DND-41 (cell line): ENCODE measurements at regions not wholly inside any gene's neighbourhood (a gene's known extent, or its start where the extent isn't known, plus 50 kb on each side); places are given as distances from the start of the nearest gene placed in this dataset.

Source experiments
- ATAC-seq: fragments of 200-7000 bp; cut with Tn5 transposase; 3 replicates; pipeline ENCODE4 v1.9.1; 2021; ENCODE audit warnings: low read depth; ENCODE audit not compliant: insufficient read depth
- DNase-seq: peaks from one replicate; pipeline ENCODE4 v3.0.0-alpha.2; 2020
- H2AFZ ChIP-seq: 2 replicates; pipeline ENCODE4 v1.6.0; 2012; ENCODE audit warnings: low read depth, low read length
- H3K27ac ChIP-seq: 2 replicates; pipeline ENCODE4 v1.5.1; 2012; ENCODE audit warnings: low read length, inconsistent platforms
- H3K27me3 ChIP-seq: fragments of 200-600 bp; sonication (generic); 2 replicates; pipeline ENCODE4 v1.6.0; 2012; ENCODE audit warnings: low read length, mild to moderate bottlenecking, inconsistent platforms; ENCODE audit not compliant: insufficient read depth, poor library complexity
- H3K36me3 ChIP-seq: 2 replicates; pipeline ENCODE4 v1.5.1; 2012; ENCODE audit warnings: low read length, inconsistent platforms; ENCODE audit not compliant: insufficient read depth
- H3K4me1 ChIP-seq: 2 replicates; pipeline ENCODE4 v1.5.1; 2012; ENCODE audit warnings: mild to moderate bottlenecking, low read length; ENCODE audit not compliant: insufficient read depth
- H3K4me2 ChIP-seq: 2 replicates; pipeline ENCODE4 v1.6.0; 2012; ENCODE audit warnings: mild to moderate bottlenecking, moderate library complexity, low read length, inconsistent platforms; ENCODE audit not compliant: insufficient read depth
- H3K4me3 ChIP-seq, 2 experiments: fragments of 200-600 bp in 1 of 2; shearing (Covaris generic) in 1 of 2; 2 replicates each; pipeline ENCODE4 v1.5.1; 2012 to 2016; ENCODE audit warnings: inconsistent platforms in 2 of 2, low read length in 2 of 2, mild to moderate bottlenecking in 2 of 2, low read depth in 1 of 2, moderate library complexity in 1 of 2
- H3K79me2 ChIP-seq: 2 replicates; pipeline ENCODE4 v1.6.0; 2012; ENCODE audit warnings: low read length, inconsistent platforms; ENCODE audit not compliant: insufficient read depth
- H3K9ac ChIP-seq: 2 replicates; pipeline ENCODE4 v1.6.0; 2012; ENCODE audit warnings: low read depth, mild to moderate bottlenecking, inconsistent platforms, low read length, moderate library complexity
- H3K9me3 ChIP-seq: 2 replicates; pipeline ENCODE4 v1.5.1; 2012; ENCODE audit warnings: low read length, moderate library complexity, mild to moderate bottlenecking, inconsistent platforms; ENCODE audit not compliant: insufficient read depth, severe bottlenecking
- H4K20me1 ChIP-seq: 2 replicates; pipeline ENCODE4 v1.6.0; 2012; ENCODE audit warnings: low read length; ENCODE audit not compliant: insufficient read depth
- CTCF ChIP-seq: IDR thresholded peaks from 2 replicates; pipeline ENCODE4 v1.5.1; 2012; ENCODE audit warnings: borderline replicate concordance, low read length, moderate library complexity, mild to moderate bottlenecking; ENCODE audit not compliant: poor library complexity, severe bottlenecking; ENCODE audit errors: extremely low read depth
- EZH2 ChIP-seq: IDR thresholded peaks from 3 replicates; pipeline ENCODE4 v1.6.1; 2012; ENCODE audit warnings: borderline replicate concordance, low read depth, mild to moderate bottlenecking, moderate library complexity, low read length, inconsistent platforms; ENCODE audit not compliant: severe bottlenecking

- Histone ChIP-seq H3K4me2 (no peak overlapping the region), H2AFZ (no peak overlapping the region), H3K9ac (no peak overlapping the region), H3K79me2 (no peaks in the 10 kb centered on the region), H3K27me3 (no peaks in the 10 kb centered on the region), H3K4me3 (no peak overlapping the region), H3K27ac (no peak overlapping the region), H3K4me1 (peaks cover 3% of the 10 kb centered on the region; the same call in 1 of the 2 replicates), H3K36me3 (no peaks in the 10 kb centered on the region), H3K9me3 (no peaks in the 10 kb centered on the region), H4K20me1 (no peaks in the 10 kb centered on the region)
- TF ChIP-seq CTCF, result no peak
- TF ChIP-seq EZH2, result no peak
- ATAC-seq (peak; percentile 68), DNase-seq (no peak)
These were observed 291.5 kb upstream of the TBL1XR1 start for GRCh38 chr3:177488740-177489139.

DNA sequence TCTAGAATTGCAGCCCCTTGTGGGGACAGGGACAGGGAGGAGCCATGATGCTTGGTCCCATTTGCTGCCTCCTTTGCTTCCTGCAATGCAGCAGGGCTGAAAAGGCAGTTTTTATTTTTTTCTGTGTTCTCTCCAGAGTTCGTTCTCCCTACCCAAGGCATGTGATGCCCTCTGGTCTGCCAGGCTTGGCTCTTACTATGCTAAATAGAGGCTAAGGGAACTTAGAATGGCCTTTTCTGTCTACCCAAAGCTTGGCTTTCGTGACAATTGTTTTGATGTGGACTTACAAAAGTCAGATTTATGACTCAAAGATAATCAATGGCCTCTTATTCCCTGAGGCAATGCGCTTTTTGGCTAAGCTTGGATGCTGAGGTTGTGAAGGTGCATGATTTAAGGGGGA, 293.3 kb upstream of the TBL1XR1 start:
- Histone ChIP-seq H4K20me1 (no peaks in the 10 kb centered on the region), H3K9me3 (no peaks in the 10 kb centered on the region), H3K27ac (no peak overlapping the region), H3K27me3 (no peaks in the 10 kb centered on the region), H2AFZ (no peak overlapping the region), H3K36me3 (no peaks in the 10 kb centered on the region), H3K4me1 (peaks cover 3% of the 10 kb centered on the region; the same call in 1 of the 2 replicates), H3K4me3 (no peak overlapping the region), H3K79me2 (no peaks in the 10 kb centered on the region), H3K9ac (no peak overlapping the region), H3K4me2 (no peak overlapping the region)
- ATAC-seq, result no peak
- no peak for DNase-seq
- no peak for TF ChIP-seq CTCF
- no peak for TF ChIP-seq EZH2

DNA sequence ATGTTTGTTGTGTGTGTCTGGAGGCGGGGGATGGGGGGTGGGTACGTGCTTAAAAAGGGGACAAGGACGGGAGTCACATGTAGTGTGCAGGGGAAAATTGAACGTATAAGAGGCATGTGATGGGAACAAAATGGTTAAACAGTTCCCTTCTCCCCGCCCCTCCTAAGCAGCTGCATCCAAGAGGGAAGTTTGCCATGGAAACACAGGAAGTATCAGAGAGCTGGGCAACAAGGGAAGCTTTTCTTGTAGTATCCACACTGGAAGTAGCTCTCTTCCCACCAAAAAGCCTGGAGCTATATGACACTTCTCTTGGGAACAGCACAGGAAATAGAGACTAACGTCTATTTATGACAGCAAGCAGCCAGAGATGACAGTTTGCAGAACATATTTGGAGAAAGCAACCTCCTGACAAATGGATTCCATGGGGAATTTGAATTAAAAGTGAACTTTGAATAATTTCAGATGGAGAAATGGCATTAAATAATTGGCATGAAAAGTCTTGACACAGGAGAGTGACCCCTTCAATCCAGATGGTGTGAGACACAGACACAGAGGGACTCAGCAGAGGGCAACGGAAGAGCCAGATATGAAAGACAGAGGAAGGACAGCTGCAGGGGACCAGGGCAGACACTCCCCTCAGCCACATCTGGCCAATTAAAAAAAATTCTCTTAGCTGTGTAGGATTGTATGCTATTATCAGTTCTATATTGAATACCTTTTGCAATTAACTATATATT, 294.2 kb upstream of the TBL1XR1 start:
- Histone ChIP-seq H3K36me3 (no peaks in the 10 kb centered on the region), H3K9ac (no peak overlapping the region), H3K79me2 (no peaks in the 10 kb centered on the region), H4K20me1 (no peaks in the 10 kb centered on the region), H3K4me2 (no peak overlapping the region), H3K4me1 (peaks cover 3% of the 10 kb centered on the region; the same call in 1 of the 2 replicates), H3K4me3 (no peak overlapping the region), H3K9me3 (no peaks in the 10 kb centered on the region), H3K27me3 (no peaks in the 10 kb centered on the region), H2AFZ (no peak overlapping the region), H3K27ac (no peak overlapping the region)
- ATAC-seq, result no peak
- TF ChIP-seq CTCF, result no peak
- no peak for TF ChIP-seq EZH2
- no peak for DNase-seq
